ENCODE measurements at regions not wholly inside any gene's neighbourhood (a gene's known extent, or its start where the extent isn't known, plus 50 kb on each side); places are given as distances from the start of the nearest gene placed in this dataset.

DNA sequence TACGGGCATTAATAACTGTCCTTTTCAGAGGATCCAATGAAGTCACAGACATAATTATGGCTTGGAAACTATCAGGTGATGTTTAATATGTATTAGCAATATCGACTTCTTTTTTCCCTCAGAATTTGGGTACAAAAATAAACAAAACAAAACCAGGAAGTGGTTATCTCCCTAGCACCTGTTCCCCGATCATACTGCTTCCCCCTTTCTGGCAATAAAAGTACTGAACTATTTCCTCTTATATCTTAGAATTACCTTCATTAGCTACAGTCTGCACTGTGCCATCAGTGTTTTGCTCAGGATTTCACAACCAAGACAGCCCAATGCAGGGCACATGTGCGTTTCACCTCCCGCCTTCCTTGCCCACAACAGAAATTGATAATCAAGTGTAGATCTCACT, 216.9 kb upstream of the BTBD3 start:
- ChIA-PET RAD21 (ENCODE audit: low non-redundant PET in 1 of 2, low total read pairs in 2 of 2, uncharacterized antibody in 2 of 2, unreplicated experiment in 2 of 2) (no interaction called here), CTCF (no interaction called here), POLR2A (no interaction called here)
- H3K27ac ChIP-seq (ENCODE audit: low read depth, low read length): no peak overlapping the region
- H3K4me1 ChIP-seq (ENCODE audit: control insufficient read depth in 1 of 2, insufficient read depth in 2 of 2, low read length in 2 of 2): no peaks in the 10 kb centered on the region
- no peaks in the 10 kb centered on the region for H3K79me2 ChIP-seq (ENCODE audit: insufficient read depth, low read length)
- DNase-seq (ENCODE audit: low read depth, low spot score): no peak
- no peaks in the 10 kb centered on the region for H3K9me3 ChIP-seq (ENCODE audit: control insufficient read depth in 1 of 2, insufficient read depth in 1 of 2, low read depth in 1 of 2, low read length in 2 of 2)
- intact Hi-C loops (cut with micrococcal nuclease): no loop called here
- H2AFZ ChIP-seq (ENCODE audit: low read depth, low read length, poor library complexity, severe bottlenecking): no peak overlapping the region
- no peak overlapping the region for H3K9ac ChIP-seq (ENCODE audit: low read length)
- no peaks in the 10 kb centered on the region for H4K20me1 ChIP-seq (ENCODE audit: insufficient read depth)
- TF ChIP-seq ELF1 (IDR thresholded peaks at IDR 0.05; ENCODE audit: borderline replicate concordance, low read depth): no peak
- TF ChIP-seq RAD21 (IDR thresholded peaks at IDR 0.05; ENCODE audit: low read depth): no peak
- TF ChIP-seq SIN3A (IDR thresholded peaks at IDR 0.05; ENCODE audit: low read depth): no peak
- TF ChIP-seq EZH2phosphoT487 (IDR thresholded peaks at IDR 0.05; ENCODE audit: borderline replicate concordance): no peak
- no peak for TF ChIP-seq TCF7L2 (IDR thresholded peaks at IDR 0.05; ENCODE audit: borderline replicate concordance, extremely low read depth, insufficient read depth, insufficient read length)
- no peak for TF ChIP-seq EZH2 (IDR thresholded peaks at IDR 0.05)
- no peak overlapping the region for H3K4me2 ChIP-seq (ENCODE audit: low read length)
- BruUV-seq (replicated peaks): no TSS peak
- no peaks in the 10 kb centered on the region for H3K36me3 ChIP-seq (ENCODE audit: control insufficient read depth in 1 of 2, insufficient read depth in 2 of 2, low read length in 2 of 2)
- ATAC-seq: no peak
- no peaks in the 10 kb centered on the region for H3K9me2 ChIP-seq (ENCODE audit: insufficient read depth)
- peaks cover 4% of the 10 kb centered on the region; the same call in 1 of the 2 replicates for H3K27me3 ChIP-seq (ENCODE audit: insufficient read depth, low read length)
- H3K4me3 ChIP-seq (replicated peaks in 1 of 2; ENCODE audit: low read depth in 1 of 2, low read length in 2 of 2): no peak overlapping the region

- H4K20me1 ChIP-seq (ENCODE audit: insufficient read depth): no peaks in the 10 kb centered on the region
- BruUV-seq (replicated peaks): no TSS peak
- no peak overlapping the region for H3K4me3 ChIP-seq (replicated peaks in 1 of 2; ENCODE audit: low read depth in 1 of 2, low read length in 2 of 2)
- no peak for DNase-seq (ENCODE audit: low read depth, low spot score)
- peaks cover 4% of the 10 kb centered on the region; the same call in 1 of the 2 replicates for H3K27me3 ChIP-seq (ENCODE audit: insufficient read depth, low read length)
- no peak for ATAC-seq
- ChIA-PET RAD21 (ENCODE audit: low non-redundant PET in 1 of 2, low total read pairs in 2 of 2, uncharacterized antibody in 2 of 2, unreplicated experiment in 2 of 2) (no interaction called here), CTCF (no interaction called here), POLR2A (no interaction called here)
- no peaks in the 10 kb centered on the region for H3K9me3 ChIP-seq (ENCODE audit: control insufficient read depth in 1 of 2, insufficient read depth in 1 of 2, low read depth in 1 of 2, low read length in 2 of 2)
- no peak overlapping the region for H3K9ac ChIP-seq (ENCODE audit: low read length)
- no peaks in the 10 kb centered on the region for H3K79me2 ChIP-seq (ENCODE audit: insufficient read depth, low read length)
- H2AFZ ChIP-seq (ENCODE audit: low read depth, low read length, poor library complexity, severe bottlenecking): no peak overlapping the region
- H3K9me2 ChIP-seq (ENCODE audit: insufficient read depth): no peaks in the 10 kb centered on the region
- H3K4me2 ChIP-seq (ENCODE audit: low read length): no peak overlapping the region
- H3K36me3 ChIP-seq (ENCODE audit: control insufficient read depth in 1 of 2, insufficient read depth in 2 of 2, low read length in 2 of 2): no peaks in the 10 kb centered on the region
- H3K27ac ChIP-seq (ENCODE audit: low read depth, low read length): no peak overlapping the region
- intact Hi-C loops (cut with micrococcal nuclease): no loop called here
- H3K4me1 ChIP-seq (ENCODE audit: control insufficient read depth in 1 of 2, insufficient read depth in 2 of 2, low read length in 2 of 2): no peaks in the 10 kb centered on the region
- no peak for TF ChIP-seq CBX3 (IDR thresholded peaks at IDR 0.05; ENCODE audit: low read depth)
- TF ChIP-seq, protein P1, sequence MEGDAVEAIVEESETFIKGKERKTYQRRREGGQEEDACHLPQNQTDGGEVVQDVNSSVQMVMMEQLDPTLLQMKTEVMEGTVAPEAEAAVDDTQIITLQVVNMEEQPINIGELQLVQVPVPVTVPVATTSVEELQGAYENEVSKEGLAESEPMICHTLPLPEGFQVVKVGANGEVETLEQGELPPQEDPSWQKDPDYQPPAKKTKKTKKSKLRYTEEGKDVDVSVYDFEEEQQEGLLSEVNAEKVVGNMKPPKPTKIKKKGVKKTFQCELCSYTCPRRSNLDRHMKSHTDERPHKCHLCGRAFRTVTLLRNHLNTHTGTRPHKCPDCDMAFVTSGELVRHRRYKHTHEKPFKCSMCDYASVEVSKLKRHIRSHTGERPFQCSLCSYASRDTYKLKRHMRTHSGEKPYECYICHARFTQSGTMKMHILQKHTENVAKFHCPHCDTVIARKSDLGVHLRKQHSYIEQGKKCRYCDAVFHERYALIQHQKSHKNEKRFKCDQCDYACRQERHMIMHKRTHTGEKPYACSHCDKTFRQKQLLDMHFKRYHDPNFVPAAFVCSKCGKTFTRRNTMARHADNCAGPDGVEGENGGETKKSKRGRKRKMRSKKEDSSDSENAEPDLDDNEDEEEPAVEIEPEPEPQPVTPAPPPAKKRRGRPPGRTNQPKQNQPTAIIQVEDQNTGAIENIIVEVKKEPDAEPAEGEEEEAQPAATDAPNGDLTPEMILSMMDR (IDR thresholded peaks at IDR 0.05 in 2 of 3, conservative IDR thresholded peaks at IDR 0.05 in 1 of 3; ENCODE audit: borderline replicate concordance in 1 of 3, insufficient read depth in 1 of 3, low read depth in 2 of 3, low read length in 2 of 3): no peak
- TF ChIP-seq ELF1 (IDR thresholded peaks at IDR 0.05; ENCODE audit: borderline replicate concordance, low read depth): no peak
- TF ChIP-seq, protein P2, sequence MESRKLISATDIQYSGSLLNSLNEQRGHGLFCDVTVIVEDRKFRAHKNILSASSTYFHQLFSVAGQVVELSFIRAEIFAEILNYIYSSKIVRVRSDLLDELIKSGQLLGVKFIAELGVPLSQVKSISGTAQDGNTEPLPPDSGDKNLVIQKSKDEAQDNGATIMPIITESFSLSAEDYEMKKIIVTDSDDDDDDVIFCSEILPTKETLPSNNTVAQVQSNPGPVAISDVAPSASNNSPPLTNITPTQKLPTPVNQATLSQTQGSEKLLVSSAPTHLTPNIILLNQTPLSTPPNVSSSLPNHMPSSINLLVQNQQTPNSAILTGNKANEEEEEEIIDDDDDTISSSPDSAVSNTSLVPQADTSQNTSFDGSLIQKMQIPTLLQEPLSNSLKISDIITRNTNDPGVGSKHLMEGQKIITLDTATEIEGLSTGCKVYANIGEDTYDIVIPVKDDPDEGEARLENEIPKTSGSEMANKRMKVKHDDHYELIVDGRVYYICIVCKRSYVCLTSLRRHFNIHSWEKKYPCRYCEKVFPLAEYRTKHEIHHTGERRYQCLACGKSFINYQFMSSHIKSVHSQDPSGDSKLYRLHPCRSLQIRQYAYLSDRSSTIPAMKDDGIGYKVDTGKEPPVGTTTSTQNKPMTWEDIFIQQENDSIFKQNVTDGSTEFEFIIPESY (IDR thresholded peaks at IDR 0.05; ENCODE audit: extremely low read depth, insufficient replicate concordance, low read length): no peak
- TF ChIP-seq POLR2AphosphoS5 (IDR thresholded peaks at IDR 0.05; ENCODE audit: low read depth, low read length): no peak
- TF ChIP-seq RAD21 (IDR thresholded peaks at IDR 0.05; ENCODE audit: low read depth): no peak
- TF ChIP-seq YY1 (IDR thresholded peaks at IDR 0.05; ENCODE audit: extremely low read depth, insufficient replicate concordance, low read depth, low read length): no peak
Observed at GRCh38 chr20:11702721-11703518, 214.8 kb upstream of the BTBD3 start.
